Femur (tissue), 1 donor: ENCODE measurements at regions not wholly inside any gene's neighbourhood (a gene's known extent, or its start where the extent isn't known, plus 50 kb on each side); places are given as distances from the start of the nearest gene placed in this dataset.
A peak's percentile ranks its signal among the peaks of the same experiment; 100 is the strongest.

ENCODE experiments used
- DNase-seq: peaks from one replicate; pipeline ENCODE4 v3.0.0-alpha.2; 2017

- DNase-seq = no peak
These were observed 112.1 kb upstream of the ZC3H12C start for GRCh38 chr11:109981031-109981636.

DNA sequence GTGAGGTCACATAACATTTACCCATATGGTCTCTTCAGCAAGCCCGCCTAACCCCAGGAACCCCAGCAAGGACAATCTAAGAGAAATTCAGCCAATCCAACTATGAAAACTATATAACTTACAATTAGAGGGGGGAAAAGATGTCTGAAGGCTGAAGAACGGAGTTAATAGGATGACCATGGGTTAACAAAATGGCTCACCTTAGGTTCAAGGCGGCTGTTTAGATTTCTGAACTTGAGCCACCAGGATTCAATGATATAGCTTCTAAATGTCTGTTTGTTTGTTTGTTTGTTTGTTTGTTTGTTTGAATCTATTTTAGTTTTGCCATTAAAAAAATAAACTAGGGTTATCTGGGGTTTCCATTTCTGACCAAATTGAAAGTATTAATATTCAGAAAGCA is 109.8 kb upstream of the ZC3H12C start:
- DNase-seq = no peak

DNA sequence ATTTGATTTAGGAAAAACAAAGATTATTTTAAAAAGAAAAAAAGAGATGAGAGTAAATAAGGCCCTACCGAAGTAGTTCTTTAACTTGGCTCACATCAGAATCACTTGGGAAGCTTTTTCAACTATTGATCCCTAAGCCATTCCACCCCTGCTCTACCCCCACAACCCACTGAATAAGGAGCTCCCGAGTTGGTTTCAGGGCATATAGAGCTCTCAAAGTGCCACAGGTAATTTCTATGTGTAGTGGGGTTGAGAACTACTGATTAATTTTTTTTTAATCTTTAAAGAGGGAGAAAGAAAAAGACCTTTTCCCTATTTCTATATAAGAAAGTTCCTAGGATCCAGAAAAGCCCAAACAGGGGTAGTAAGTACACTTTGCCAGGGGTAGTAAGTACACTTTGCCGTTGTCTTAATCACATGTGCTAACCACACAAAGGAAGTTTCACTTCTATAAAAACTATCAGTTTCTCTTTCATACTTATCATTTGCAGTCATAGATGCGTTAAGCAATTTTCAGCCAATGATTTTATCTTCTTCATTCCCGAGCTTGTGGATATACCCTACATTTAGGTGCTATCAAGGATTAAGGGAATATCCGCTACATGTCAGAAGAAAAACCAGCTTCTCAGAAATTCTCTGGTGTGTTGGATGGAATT is 108.4 kb upstream of the ZC3H12C start:
- no peak for DNase-seq

DNA sequence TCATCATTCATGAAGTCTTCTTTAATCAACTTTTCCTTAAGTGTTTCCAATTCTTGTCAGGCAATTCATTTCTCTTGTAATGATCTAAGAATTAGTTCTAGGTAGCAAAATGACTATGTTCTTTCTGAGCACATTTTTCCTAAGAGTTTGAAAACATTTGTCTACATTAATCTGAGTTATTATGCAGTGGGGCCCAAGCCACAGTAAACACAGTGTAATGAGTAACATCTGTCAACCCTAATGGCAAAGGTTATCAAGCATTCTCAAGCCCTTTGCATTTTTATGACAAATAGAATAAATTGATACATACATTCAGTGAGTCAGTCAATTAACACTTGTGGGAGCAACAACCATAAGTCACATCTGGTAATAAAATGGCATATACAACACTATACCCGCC is 106.7 kb upstream of the ZC3H12C start:
- no peak for DNase-seq

GRCh38 chr11:109991835-109992234 is 101.4 kb upstream of the ZC3H12C start:
- DNase-seq = no peak

- peak; percentile 29 for DNase-seq
These were observed 99.4 kb upstream of the ZC3H12C start for GRCh38 chr11:109993786-109994185.

DNA sequence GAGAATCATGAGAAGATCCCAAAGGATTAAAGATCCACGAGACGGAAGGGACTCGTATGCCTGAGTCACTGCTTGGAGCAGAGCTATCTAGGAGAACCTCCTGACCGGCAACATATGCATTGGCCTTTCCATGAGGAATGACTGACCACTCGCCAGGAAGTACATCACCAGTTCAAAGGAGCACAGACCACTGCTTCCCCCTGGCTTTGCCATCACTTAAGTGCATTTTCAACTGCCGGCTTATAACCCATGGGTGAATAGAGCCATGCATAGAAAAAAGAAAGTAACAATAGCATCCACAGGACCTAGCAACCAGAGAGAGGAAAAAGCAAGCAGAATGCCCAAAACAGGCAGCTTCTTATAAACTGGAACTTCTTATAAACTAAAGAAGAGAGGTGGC is 98.3 kb upstream of the ZC3H12C start:
- DNase-seq = no peak

DNA sequence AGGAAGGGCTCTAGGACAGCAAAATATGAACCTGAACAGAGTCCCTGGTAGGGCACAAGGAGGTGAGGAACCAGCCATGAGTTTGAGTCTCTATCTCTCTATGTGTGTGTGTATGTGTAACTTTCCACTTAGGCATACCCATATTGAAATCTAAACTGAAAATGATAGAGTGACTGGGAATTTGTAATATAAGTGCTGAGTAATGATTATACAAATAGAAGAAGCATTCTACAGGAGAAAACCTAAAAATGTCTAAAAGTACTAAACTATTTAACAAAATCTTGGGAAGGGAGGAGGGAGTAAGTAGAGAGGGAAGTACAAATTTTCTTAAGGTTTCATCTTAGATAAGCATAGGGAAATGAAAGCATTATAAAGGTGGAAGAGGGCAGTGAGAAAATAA is 97.1 kb upstream of the ZC3H12C start:
- no peak for DNase-seq

GRCh38 chr11:109998921-109999320 is 94.3 kb upstream of the ZC3H12C start:
- no peak for DNase-seq

GRCh38 chr11:110000031-110000502 is 93.1 kb upstream of the ZC3H12C start:
- DNase-seq = no peak

DNA sequence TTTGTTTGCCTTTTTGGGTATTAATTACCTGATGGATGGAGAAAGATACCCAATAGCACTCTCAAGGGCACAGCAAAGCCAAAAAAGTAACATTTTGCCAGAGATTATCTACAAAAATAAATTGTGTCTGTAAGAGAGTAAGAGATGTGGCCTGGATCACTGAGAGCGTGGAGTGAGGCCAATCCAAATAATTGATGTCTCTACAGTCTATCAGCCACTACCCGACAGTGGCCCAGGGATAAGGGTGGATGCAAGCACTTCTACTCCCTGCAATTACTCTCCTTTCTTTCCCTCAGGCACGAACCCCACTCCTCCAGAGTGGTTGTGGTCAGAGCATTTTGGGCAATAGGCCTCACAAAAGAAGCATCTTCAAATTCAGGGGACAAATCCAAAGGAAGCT is 92.3 kb upstream of the ZC3H12C start:
- DNase-seq = no peak

- DNase-seq = no peak
These were observed 89.8 kb upstream of the ZC3H12C start for GRCh38 chr11:110003426-110003825.

DNA sequence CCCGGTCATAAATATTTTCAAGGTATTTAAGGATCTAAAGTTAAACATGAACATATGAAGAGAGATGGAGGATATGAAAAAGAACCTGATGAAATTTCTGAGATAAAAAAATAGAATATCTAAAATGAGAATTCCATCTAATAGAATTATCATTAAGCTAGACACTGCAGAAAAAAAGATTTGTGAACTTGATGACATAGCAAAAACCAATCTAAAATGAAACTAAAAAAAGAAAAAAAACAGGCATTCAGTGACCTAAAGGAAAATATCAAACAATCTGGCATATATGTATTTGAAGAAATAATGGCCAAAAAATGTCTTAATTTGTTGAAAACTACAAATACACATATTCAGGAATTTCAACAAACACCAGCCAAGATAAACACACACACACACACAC is 81.6 kb upstream of the ZC3H12C start:
- no peak for DNase-seq

GRCh38 chr11:110015695-110016094 is 77.5 kb upstream of the ZC3H12C start:
- DNase-seq = no peak

DNA sequence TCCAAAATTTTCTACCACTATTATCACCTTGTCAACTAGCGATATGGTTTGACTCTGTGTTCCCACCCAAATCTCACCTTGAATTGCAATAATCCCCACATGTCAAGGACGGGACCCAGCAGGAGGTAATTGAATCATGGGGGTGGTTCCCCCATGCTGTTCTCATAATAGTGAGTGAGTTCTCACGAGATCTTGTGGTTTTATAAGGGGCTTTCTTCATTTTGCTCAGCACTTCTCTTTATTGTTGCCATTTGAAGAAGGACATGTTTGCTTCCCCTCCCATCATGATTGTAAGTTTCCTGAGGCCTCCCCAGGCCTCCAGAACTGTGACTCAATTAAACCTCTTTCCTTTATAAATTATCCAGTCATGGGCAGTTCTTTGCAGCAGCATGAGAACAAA is 73.5 kb upstream of the ZC3H12C start:
- no peak for DNase-seq

- no peak for DNase-seq
These were observed 70.6 kb upstream of the ZC3H12C start for GRCh38 chr11:110022548-110022947.

- no peak for DNase-seq
These were observed 69.5 kb upstream of the ZC3H12C start for GRCh38 chr11:110023711-110024110.

GRCh38 chr11:110026858-110027626 is 66.2 kb upstream of the ZC3H12C start:
- DNase-seq = peak; percentile 28

GRCh38 chr11:110027627-110028371 is 65.4 kb upstream of the ZC3H12C start:
- no peak for DNase-seq

GRCh38 chr11:110028921-110029320 is 64.3 kb upstream of the ZC3H12C start:
- no peak for DNase-seq

DNA sequence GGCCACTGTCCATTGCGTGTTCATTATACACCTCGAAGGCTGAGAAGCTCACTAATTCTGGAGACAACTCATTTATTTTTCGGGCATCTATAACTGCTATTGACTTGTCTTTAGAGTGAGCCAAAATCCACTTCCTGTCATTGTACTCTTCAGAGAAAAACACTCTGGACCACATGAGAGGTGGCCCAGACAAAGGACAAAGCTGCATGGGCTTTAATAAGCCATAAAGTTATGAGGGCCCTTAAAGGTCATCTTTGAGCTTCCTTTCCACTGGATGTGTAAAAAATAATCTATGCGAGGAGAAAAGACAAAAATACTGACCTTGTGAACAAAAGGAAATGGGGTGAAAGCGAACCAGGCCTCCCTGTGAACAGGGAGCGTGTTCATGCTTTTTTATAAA is 63.5 kb upstream of the ZC3H12C start:
- no peak for DNase-seq

- no peak for DNase-seq
These were observed 62.0 kb upstream of the ZC3H12C start for GRCh38 chr11:110031171-110031570.

DNA sequence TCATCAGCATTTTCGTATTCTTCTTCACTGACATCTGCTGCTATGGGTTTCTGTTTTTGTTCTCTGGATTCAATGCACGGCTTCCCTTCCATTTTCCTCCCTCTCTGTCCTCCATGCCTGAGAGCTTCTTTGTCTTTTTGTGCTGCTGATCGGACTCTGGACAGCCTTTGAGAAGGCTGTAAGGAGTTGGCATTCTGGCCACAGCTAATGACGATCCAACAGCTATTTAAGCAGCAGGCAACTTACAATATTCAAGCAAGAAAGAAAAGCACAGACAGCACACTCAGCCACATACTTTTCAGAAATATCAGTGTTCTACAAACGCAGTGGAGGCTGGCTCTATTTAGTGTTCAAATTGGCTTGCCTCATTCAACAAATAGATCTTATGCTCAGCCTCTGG is 60.9 kb upstream of the ZC3H12C start:
- DNase-seq = no peak
